GM18505 (cell line): ENCODE measurements at regions not wholly inside any gene's neighbourhood (a gene's known extent, or its start where the extent isn't known, plus 50 kb on each side); places are given as distances from the start of the nearest gene placed in this dataset.

Experiments
- ATAC-seq: cut with Tn5 transposase; IDR thresholded peaks from one replicate; pipeline ENCODE4 v1.9.1; 2021; ENCODE audit not compliant: unreplicated experiment
- POLR2A ChIP-seq: IDR thresholded peaks from 4 replicates; pipeline ENCODE4 v1.6.1; 2011; ENCODE audit warnings: borderline replicate concordance; ENCODE audit not compliant: insufficient read depth, insufficient read length; ENCODE audit errors: extremely low read depth

GRCh38 chrX:22406201-22406737 is 133.6 kb downstream of the CBLL2 start:
- TF ChIP-seq POLR2A = no peak
- ATAC-seq = no peak

GRCh38 chrX:22409418-22409817 is 136.7 kb downstream of the CBLL2 start:
- no peak for ATAC-seq
- no peak for TF ChIP-seq POLR2A

DNA sequence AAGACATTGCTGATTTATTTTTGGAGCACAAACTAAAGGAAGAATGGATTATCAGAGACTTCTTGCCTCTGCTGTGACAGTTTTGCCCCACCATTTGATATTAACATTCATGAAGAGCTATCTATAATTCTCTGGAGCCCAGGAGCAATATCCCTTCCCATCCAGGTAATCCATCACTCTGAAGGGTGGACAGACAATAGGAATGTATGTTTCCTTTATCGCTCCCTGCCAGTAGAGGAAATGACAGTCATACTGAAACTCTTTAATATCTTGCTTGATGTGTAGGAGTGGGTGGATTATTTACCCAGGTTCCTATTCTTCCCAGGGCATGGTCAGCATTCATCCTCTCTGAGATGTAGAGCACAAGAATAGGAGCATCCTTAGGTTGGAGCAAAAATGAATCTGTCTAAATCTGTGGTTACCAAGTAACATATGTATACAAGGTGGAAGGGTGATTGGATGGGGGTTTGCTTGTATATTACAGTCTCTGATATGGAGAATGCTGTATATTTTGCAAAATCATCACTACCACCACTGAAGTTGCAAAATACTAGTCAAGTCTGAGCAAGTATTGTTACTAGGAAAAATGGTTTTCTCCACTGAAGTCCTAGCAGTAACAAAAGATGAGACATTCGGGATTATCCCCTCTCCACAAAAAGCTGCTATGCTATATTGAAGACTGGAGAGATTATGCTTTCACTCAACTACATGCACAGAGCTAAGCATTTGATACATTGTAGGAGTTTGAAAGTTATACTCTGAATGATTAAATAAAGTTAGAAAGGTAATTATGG is 151.6 kb downstream of the CBLL2 start:
- ATAC-seq = no peak
- TF ChIP-seq POLR2A = no peak

DNA sequence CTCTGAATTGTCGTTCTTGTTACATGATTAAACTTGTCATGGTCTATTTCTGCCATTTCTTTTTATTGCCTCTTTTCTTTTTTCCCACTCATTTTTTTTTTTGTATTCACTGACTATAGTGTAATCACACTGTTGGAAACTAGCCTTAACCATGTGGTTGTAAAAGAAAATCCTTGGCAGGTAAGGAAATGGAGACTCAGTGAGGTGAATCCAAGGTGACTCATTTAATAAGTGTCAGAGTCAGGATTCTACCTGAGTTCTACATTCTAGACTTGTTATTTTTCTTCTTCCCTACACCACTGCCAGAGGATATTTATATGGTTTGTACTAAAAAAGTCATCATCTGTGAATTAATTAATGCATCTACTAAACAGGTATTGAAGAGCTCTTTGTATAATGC is 152.2 kb downstream of the CBLL2 start:
- TF ChIP-seq POLR2A = no peak
- ATAC-seq = no peak

- no peak for ATAC-seq
- no peak for TF ChIP-seq POLR2A
Observed at GRCh38 chrX:22429704-22430103, 157.0 kb downstream of the CBLL2 start.

- no peak for TF ChIP-seq POLR2A
- ATAC-seq = no peak
Observed at GRCh38 chrX:22430701-22431100, 158.0 kb downstream of the CBLL2 start.

DNA sequence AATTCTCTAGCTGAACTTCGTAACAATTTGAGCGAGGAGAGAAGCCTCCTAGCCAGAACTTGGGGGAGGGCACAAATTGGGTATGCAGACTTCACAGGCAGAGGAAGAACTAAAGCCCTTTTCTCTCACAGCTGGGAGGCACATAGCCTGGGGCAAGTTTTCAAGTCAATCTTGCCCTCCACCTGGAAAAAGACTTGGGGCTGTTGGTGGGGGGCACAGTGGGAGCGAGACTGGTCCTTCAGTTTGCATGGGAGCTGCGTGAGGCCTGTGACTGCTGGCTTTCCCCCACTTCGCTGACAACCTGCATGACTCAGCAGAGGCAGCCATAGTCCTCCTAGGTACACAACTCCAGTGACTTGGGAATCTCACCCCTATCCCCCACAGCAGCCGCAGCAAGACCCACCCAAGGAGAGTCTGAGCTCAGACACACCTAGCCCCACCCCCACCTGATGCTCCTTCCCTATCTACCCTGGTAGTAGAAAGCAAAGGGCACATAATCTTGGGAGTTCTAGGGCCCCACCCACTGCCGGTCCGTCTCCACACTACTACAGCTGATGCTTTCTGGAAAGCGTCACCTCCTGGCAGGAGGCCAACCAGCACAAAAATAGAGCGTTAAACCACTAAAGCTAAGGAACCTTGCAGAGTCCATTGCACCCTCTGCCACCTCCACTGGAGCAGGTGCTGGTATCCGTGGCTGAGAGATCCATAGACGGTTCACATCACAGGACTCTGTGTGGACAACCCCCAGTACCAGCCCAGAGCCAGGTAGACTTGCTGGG is 160.8 kb downstream of the CBLL2 start:
- no peak for TF ChIP-seq POLR2A
- no peak for ATAC-seq

GRCh38 chrX:22445880-22446279 is 173.2 kb downstream of the CBLL2 start:
- ATAC-seq = no peak
- no peak for TF ChIP-seq POLR2A

- no peak for ATAC-seq
- no peak for TF ChIP-seq POLR2A
Observed at GRCh38 chrX:22462959-22463358, 190.2 kb downstream of the CBLL2 start.

DNA sequence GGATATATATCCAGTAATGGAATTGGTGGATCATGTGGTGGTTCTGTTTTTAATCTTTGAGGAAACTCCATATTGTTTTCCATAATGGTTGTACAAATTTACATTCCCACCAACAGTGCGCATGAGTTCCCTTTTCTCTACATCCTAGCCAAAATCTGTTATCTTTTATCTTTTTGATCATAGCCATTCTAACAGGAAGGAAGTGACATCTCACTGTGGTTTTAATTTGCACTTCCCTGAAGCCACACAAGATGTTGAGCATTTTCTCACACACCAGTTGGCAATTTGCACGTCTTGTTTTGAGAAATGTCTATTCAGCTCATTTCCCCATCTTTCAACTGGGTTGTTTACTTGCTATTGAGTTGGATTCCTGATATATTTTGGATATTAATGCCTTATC is 194.9 kb downstream of the CBLL2 start:
- no peak for ATAC-seq
- TF ChIP-seq POLR2A = no peak

- TF ChIP-seq POLR2A = no peak
- no peak for ATAC-seq
Observed at GRCh38 chrX:22481436-22481835, 208.7 kb downstream of the CBLL2 start.

DNA sequence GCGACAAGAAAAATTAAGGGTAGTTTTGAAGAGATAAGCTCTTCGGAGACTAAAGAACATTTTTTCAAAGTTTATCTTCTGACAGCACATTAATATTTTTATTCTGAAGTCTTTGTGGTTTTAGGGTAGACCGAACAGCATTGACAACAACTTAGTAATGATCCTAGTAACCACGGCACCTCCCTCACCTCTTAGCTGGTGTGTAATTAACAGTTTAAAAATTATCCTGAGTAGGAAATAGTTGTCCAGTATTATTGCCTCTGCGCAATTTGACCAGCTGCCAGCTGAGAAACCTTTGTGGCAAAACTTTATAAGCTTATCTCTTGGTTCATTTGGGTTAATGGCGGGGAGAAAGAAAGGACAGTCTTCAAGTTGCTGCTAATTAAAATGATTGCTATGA is 213.6 kb downstream of the CBLL2 start:
- ATAC-seq = no peak
- no peak for TF ChIP-seq POLR2A

- no peak for TF ChIP-seq POLR2A
- no peak for ATAC-seq
Observed at GRCh38 chrX:22516893-22517292, 244.2 kb downstream of the CBLL2 start.
